ENCODE measurements at regions not wholly inside any gene's neighbourhood (a gene's known extent, or its start where the extent isn't known, plus 50 kb on each side); places are given as distances from the start of the nearest gene placed in this dataset.

DNA sequence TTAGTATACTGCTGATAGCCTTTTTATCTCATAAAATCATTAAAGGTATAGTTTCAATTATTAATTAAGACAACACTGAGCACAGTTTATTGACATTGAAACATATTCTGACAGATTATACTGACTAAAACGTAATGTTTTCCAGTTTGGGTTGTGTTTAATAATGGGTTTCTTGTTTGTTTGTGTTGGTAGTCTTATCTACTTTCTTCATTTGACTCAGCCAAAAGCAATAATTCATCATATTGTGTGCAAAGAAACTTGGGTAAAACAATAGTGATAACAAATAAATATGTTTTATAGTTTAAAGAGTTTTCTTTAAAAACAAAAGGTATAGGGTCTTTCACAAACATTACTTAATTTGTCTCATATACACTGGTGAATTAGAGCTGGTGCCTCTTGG, 629.2 kb upstream of the AGTR1 start:
- H3K36me3 ChIP-seq (ENCODE audit: insufficient read depth, low read length), result no peaks in the 10 kb centered on the region
- H3K4me3 ChIP-seq (ENCODE audit: low read length), result no peak overlapping the region
- H3K9ac ChIP-seq (ENCODE audit: low read length), result no peak overlapping the region
- no peak overlapping the region for H2AFZ ChIP-seq (ENCODE audit: low read depth, low read length)
- H3K27ac ChIP-seq (ENCODE audit: low read length), result no peak overlapping the region
- no peaks in the 10 kb centered on the region for H3F3A ChIP-seq (ENCODE audit: insufficient read depth, low read length, poor library complexity, severe bottlenecking)
- H3K9me2 ChIP-seq (ENCODE audit: insufficient read depth, low read length), result no peaks in the 10 kb centered on the region
- no peak for TF ChIP-seq EP300 (conservative IDR thresholded peaks at IDR 0.05; ENCODE audit: poor library complexity, severe bottlenecking)
- TF ChIP-seq TAF1 (IDR thresholded peaks at IDR 0.05; ENCODE audit: low read depth), result no peak
- no peak for TF ChIP-seq EZH2 (IDR thresholded peaks at IDR 0.05; ENCODE audit: borderline replicate concordance, insufficient read depth, low read length, poor library complexity, severe bottlenecking)
- TF ChIP-seq RAD21 (conservative IDR thresholded peaks at IDR 0.05), result no peak
- H3K79me2 ChIP-seq (replicated peaks; ENCODE audit: insufficient read depth, low read length), result no peaks in the 10 kb centered on the region
- no peaks in the 10 kb centered on the region for H3K27me3 ChIP-seq (ENCODE audit: insufficient read depth, low read depth, low read length)
- no peaks in the 10 kb centered on the region for H3K9me3 ChIP-seq (ENCODE audit: low read length)
- H3K4me2 ChIP-seq (ENCODE audit: low read length), result no peak overlapping the region
- H4K20me1 ChIP-seq (ENCODE audit: insufficient read depth), result no peaks in the 10 kb centered on the region

DNA sequence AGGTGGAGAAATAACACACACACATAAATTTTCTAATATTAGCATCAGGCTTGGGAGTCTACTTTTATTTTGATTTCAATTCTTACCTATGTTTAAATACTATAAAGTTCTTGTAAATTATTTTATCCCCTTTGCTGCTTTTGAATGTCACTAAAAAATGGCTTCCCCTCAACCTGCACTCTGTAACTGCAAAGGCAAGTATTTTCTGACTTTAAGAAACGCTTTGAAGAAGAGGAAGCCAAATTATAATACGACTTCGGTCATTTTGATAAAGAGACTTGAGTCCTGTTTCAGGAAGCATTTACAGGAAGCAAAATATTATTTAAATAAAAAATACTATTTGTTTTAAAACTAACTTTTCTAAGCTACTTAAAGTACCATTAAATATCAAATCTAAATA, 627.7 kb upstream of the AGTR1 start:
- Histone ChIP-seq H3K9ac (ENCODE audit: low read length) (no peak overlapping the region), H3K4me2 (ENCODE audit: low read length) (no peak overlapping the region), H3K36me3 (ENCODE audit: insufficient read depth, low read length) (no peaks in the 10 kb centered on the region), H3K4me3 (ENCODE audit: low read length) (no peak overlapping the region), H3K9me2 (ENCODE audit: insufficient read depth, low read length) (no peaks in the 10 kb centered on the region), H3K79me2 (replicated peaks; ENCODE audit: insufficient read depth, low read length) (no peaks in the 10 kb centered on the region), H4K20me1 (ENCODE audit: insufficient read depth) (no peaks in the 10 kb centered on the region), H2AFZ (ENCODE audit: low read depth, low read length) (no peak overlapping the region), H3K27me3 (ENCODE audit: insufficient read depth, low read depth, low read length) (no peaks in the 10 kb centered on the region), H3K9me3 (ENCODE audit: low read length) (no peaks in the 10 kb centered on the region), H3K27ac (ENCODE audit: low read length) (no peak overlapping the region), H3F3A (ENCODE audit: insufficient read depth, low read length, poor library complexity, severe bottlenecking) (no peaks in the 10 kb centered on the region)
- no peak for TF ChIP-seq TAF1 (IDR thresholded peaks at IDR 0.05; ENCODE audit: low read depth)
- no peak for TF ChIP-seq RAD21 (conservative IDR thresholded peaks at IDR 0.05)
- TF ChIP-seq CTCF (IDR thresholded peaks at IDR 0.05; ENCODE audit: poor library complexity, severe bottlenecking), result no peak
- no peak for TF ChIP-seq MXI1 (conservative IDR thresholded peaks at IDR 0.05; ENCODE audit: poor library complexity, severe bottlenecking)
- no peak for TF ChIP-seq EP300 (conservative IDR thresholded peaks at IDR 0.05; ENCODE audit: poor library complexity, severe bottlenecking)
- TF ChIP-seq EZH2 (IDR thresholded peaks at IDR 0.05; ENCODE audit: borderline replicate concordance, insufficient read depth, low read length, poor library complexity, severe bottlenecking), result no peak
- TF ChIP-seq POLR2AphosphoS5 (IDR thresholded peaks at IDR 0.05), result no peak
- TF ChIP-seq SMC3 (conservative IDR thresholded peaks at IDR 0.05; ENCODE audit: poor library complexity), result no peak
- TF ChIP-seq, protein P1, sequence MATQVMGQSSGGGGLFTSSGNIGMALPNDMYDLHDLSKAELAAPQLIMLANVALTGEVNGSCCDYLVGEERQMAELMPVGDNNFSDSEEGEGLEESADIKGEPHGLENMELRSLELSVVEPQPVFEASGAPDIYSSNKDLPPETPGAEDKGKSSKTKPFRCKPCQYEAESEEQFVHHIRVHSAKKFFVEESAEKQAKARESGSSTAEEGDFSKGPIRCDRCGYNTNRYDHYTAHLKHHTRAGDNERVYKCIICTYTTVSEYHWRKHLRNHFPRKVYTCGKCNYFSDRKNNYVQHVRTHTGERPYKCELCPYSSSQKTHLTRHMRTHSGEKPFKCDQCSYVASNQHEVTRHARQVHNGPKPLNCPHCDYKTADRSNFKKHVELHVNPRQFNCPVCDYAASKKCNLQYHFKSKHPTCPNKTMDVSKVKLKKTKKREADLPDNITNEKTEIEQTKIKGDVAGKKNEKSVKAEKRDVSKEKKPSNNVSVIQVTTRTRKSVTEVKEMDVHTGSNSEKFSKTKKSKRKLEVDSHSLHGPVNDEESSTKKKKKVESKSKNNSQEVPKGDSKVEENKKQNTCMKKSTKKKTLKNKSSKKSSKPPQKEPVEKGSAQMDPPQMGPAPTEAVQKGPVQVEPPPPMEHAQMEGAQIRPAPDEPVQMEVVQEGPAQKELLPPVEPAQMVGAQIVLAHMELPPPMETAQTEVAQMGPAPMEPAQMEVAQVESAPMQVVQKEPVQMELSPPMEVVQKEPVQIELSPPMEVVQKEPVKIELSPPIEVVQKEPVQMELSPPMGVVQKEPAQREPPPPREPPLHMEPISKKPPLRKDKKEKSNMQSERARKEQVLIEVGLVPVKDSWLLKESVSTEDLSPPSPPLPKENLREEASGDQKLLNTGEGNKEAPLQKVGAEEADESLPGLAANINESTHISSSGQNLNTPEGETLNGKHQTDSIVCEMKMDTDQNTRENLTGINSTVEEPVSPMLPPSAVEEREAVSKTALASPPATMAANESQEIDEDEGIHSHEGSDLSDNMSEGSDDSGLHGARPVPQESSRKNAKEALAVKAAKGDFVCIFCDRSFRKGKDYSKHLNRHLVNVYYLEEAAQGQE (IDR thresholded peaks at IDR 0.05; ENCODE audit: borderline replicate concordance), result no peak
